ENCODE measurements at regions not wholly inside any gene's neighbourhood (a gene's known extent, or its start where the extent isn't known, plus 50 kb on each side); places are given as distances from the start of the nearest gene placed in this dataset.

GRCh38 chr2:2960441-2961133 is 417.0 kb downstream of the EIPR1 start:
- no peak for DNase-seq

- no peak for DNase-seq
Measured at GRCh38 chr2:2950403-2950952, 427.1 kb downstream of the EIPR1 start.

DNA sequence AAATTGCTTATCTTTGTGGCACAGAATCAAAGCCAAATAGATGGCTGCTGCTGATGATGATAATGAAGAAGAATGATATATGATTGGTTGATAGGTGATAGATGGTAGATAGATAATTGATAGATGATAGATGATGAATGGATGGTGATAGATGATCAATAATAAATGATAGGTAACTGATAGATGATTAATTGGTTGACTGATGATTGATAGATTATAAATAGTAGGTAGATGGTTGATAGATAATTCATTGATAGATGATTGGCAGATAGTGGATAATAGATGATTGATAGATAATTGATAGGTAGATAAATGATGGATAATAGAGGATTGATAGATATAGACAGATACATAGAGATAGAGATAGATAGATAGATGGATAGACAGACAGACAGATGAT is 430.2 kb downstream of the EIPR1 start:
- no peak for DNase-seq

- no peak for DNase-seq
Measured at GRCh38 chr2:2942906-2943305, 434.7 kb downstream of the EIPR1 start.

GRCh38 chr2:2942225-2942624 is 435.4 kb downstream of the EIPR1 start:
- DNase-seq = no peak

GRCh38 chr2:2941205-2941604 is 436.4 kb downstream of the EIPR1 start:
- DNase-seq = no peak

- DNase-seq = no peak
Measured at GRCh38 chr2:2940702-2941101, 436.9 kb downstream of the EIPR1 start.

- DNase-seq = no peak
Measured at GRCh38 chr2:2940061-2940460, 437.6 kb downstream of the EIPR1 start.

DNA sequence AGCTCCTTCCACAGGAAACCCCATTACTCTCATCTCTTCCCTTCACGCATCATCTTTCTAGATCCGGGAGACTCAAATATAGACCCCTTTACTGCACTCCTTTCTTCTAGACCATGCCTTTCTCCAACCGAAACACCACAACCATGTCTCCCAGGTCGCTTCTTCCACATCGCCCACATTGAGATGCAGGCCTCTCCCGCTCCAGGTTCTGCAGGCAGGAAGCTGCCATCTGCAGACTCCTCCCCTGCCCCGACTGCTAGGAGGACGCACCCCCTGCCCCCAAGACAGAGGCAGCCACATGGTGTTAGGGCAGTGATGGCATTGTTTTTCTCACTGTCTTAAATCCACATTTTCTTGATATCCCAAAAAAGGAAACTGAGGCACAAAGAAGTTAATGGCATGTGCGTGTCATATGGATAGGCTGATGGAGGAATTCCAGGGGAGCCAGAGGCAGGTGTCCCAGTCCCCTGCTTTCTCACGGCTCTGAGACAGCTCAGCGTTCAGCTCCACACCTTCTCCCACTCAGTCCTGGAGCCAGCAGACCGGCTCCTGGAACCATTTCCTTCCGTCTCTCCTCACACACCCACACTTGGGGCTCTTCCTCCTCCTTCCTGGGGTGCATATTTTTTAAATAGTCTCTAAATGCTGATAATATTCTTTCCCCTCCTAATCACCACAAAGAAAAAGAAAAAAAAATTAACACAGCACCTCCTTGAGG is 438.4 kb downstream of the EIPR1 start:
- no peak for DNase-seq

- no peak for DNase-seq
Measured at GRCh38 chr2:2938481-2938880, 439.1 kb downstream of the EIPR1 start.

- no peak for DNase-seq
Measured at GRCh38 chr2:2935445-2936149, 442.0 kb downstream of the EIPR1 start.

GRCh38 chr2:2933426-2933825 is 444.2 kb downstream of the EIPR1 start:
- DNase-seq = no peak

GRCh38 chr2:2932692-2933305 is 444.8 kb downstream of the EIPR1 start:
- DNase-seq = no peak

DNA sequence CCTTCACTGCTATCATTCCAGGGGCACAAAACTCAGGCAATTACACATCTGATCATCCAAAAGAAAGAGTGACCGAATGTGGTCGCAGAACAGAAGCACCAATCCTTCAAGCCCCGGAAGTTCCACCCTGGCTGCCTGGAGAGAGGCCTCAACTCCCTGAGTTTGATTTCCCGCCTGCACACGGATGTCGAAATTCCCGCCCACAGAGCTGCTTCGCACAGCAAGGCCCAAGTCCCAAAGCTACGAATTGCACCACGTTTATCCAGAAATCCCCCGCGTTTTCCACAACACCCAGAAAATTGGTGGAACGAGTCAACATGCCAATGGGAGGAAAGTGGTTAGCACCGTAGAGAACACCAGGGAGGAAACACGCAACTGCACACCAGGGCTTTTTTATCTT is 445.4 kb downstream of the EIPR1 start:
- DNase-seq = no peak

- DNase-seq = no peak
Measured at GRCh38 chr2:2931318-2932075, 446.1 kb downstream of the EIPR1 start.

DNA sequence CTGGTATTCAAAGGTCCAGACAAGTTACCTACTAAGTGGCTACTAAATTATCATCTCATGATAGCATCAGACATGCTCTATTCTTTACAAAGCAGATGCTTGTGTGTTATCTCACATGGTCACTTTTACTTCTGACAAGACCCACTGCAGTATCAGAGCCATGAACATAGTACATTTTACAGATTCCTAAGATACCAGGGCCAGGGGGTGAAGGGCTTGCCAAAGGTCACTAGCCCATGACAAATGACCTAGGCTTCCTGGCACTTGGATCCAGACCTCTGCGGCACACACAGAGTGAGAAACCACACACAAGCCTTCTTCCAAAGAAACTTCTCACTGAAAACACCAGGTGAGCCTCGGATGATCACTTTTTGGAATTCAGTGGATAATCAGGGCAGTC is 446.8 kb downstream of the EIPR1 start:
- DNase-seq = no peak

- no peak for DNase-seq
Measured at GRCh38 chr2:2926858-2927175, 450.8 kb downstream of the EIPR1 start.

GRCh38 chr2:2926009-2926857 is 451.4 kb downstream of the EIPR1 start:
- DNase-seq = no peak

GRCh38 chr2:2922156-2922555 is 455.5 kb downstream of the EIPR1 start:
- no peak for DNase-seq

DNA sequence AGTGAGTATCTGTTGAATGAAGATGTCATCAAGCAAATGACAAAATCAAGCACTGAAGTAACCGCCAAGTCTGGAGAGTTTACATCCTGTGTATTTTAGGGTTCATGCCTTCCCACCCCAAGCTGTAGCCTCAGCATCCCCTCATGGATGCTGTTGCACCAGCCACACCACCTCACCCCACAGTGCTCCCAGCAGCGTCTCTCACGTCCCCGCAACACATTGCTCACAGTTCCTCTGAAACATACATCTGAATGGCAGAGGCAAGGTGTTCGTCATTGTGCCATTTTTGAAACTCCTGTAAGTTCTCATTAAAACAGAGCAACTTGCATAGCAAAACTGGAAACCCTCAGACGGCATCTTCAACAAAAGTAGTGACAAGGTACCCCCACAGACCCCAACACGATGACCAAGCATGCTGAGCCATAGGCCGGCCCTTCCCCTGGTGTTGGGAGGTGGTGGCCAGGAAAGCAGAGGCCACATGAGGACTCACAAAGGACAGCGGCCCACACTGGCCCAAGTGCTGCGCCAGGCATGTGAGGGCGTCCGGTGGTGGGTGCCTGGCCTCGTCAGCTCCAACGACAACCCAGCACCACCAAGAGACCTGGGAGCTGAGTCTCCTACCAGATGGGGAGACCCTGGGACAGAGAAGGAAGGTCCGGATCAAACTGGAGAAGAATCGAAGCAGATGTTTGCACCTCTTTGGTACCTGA is 456.5 kb downstream of the EIPR1 start:
- DNase-seq = no peak

All from NCI-H1694 treated with DMSO at 0.1 percent for 48 hours (cell line).